SJSA1 (cell line): ENCODE measurements at regions not wholly inside any gene's neighbourhood (a gene's known extent, or its start where the extent isn't known, plus 50 kb on each side); places are given as distances from the start of the nearest gene placed in this dataset.
"Not testable (repeated sequence)": the region's sequence is repeated elsewhere in the genome, so short reads cannot be mapped to it uniquely, and the experiment has no call there.

ENCODE experiments used
- DNase-seq, 2 experiments: peaks; one replicate each; pipeline ENCODE4 v3.0.0-alpha.2; 2015 to 2020; ENCODE audit warnings: low spot score in 2 of 2, low read depth in 1 of 2
- H3K27ac ChIP-seq: fragments of 250-450 bp; sonication (Bioruptor Pico); 2 replicates; pipeline ENCODE4 v1.5.1; 2020; ENCODE audit warnings: mild to moderate bottlenecking, moderate library complexity
- H3K27me3 ChIP-seq: fragments of 250-450 bp; sonication (Bioruptor Pico); replicated peaks from 2 replicates; pipeline ENCODE4 v1.5.1; 2020; ENCODE audit warnings: mild to moderate bottlenecking, moderate library complexity
- H3K36me3 ChIP-seq: fragments of 250-450 bp; sonication (Bioruptor Pico); 2 replicates; pipeline ENCODE4 v1.5.1; 2020; ENCODE audit warnings: mild to moderate bottlenecking
- H3K4me1 ChIP-seq: fragments of 250-450 bp; sonication (Bioruptor Pico); replicated peaks from 2 replicates; pipeline ENCODE4 v1.6.1; 2021; ENCODE audit warnings: mild to moderate bottlenecking
- H3K4me3 ChIP-seq: fragments of 250-450 bp; sonication (Bioruptor Pico); 2 replicates; pipeline ENCODE4 v1.5.1; 2020; ENCODE audit warnings: mild to moderate bottlenecking
- H3K9me3 ChIP-seq: fragments of 250-450 bp; sonication (Bioruptor Pico); replicated peaks from 2 replicates; pipeline ENCODE4 v1.5.1; 2020; ENCODE audit warnings: mild to moderate bottlenecking

GRCh38 chr9:67175167-67175566, 182.8 kb upstream of the SPATA31A3 start:
- not testable (repeated sequence) for H3K4me3 ChIP-seq, H3K27ac ChIP-seq, H3K4me1 ChIP-seq, H3K9me3 ChIP-seq, H3K36me3 ChIP-seq, H3K27me3 ChIP-seq, DNase-seq

GRCh38 chr9:67171721-67172120, 179.4 kb upstream of the SPATA31A3 start:
- not testable (repeated sequence) for H3K36me3 ChIP-seq, H3K4me1 ChIP-seq, H3K27ac ChIP-seq, H3K27me3 ChIP-seq, DNase-seq, H3K9me3 ChIP-seq, H3K4me3 ChIP-seq

- not testable (repeated sequence) for H3K27me3 ChIP-seq, DNase-seq, H3K27ac ChIP-seq, H3K4me3 ChIP-seq, H3K9me3 ChIP-seq, H3K36me3 ChIP-seq, H3K4me1 ChIP-seq
These were observed 176.3 kb upstream of the SPATA31A3 start for GRCh38 chr9:67168530-67169157.

GRCh38 chr9:67166335-67166734, 174.0 kb upstream of the SPATA31A3 start:
- H3K36me3 ChIP-seq, H3K4me3 ChIP-seq, H3K27me3 ChIP-seq, H3K4me1 ChIP-seq, H3K27ac ChIP-seq, H3K9me3 ChIP-seq, DNase-seq: not testable (repeated sequence)

- H3K27ac ChIP-seq, result not testable (repeated sequence)
These were observed 170.5 kb upstream of the SPATA31A3 start for GRCh38 chr9:67162827-67163226.

GRCh38 chr9:67155218-67155617, 162.9 kb upstream of the SPATA31A3 start:
- H3K36me3 ChIP-seq, H3K4me3 ChIP-seq, H3K27me3 ChIP-seq, H3K4me1 ChIP-seq, DNase-seq, H3K27ac ChIP-seq, H3K9me3 ChIP-seq: not testable (repeated sequence)

More at GRCh38 chr9:67162827-67163226, 170.5 kb upstream of the SPATA31A3 start:
- H3K4me3 ChIP-seq, H3K4me1 ChIP-seq, H3K36me3 ChIP-seq, H3K9me3 ChIP-seq, DNase-seq, H3K27me3 ChIP-seq: not testable (repeated sequence)

- not testable (repeated sequence) for H3K36me3 ChIP-seq, DNase-seq, H3K4me1 ChIP-seq
These were observed 161.2 kb upstream of the SPATA31A3 start for GRCh38 chr9:67153501-67153900.

GRCh38 chr9:67142392-67143107, 150.2 kb upstream of the SPATA31A3 start:
- not testable (repeated sequence) for H3K36me3 ChIP-seq, H3K4me1 ChIP-seq, H3K27ac ChIP-seq, H3K4me3 ChIP-seq, DNase-seq, H3K9me3 ChIP-seq, H3K27me3 ChIP-seq

More at GRCh38 chr9:67153501-67153900, 161.2 kb upstream of the SPATA31A3 start:
- H3K27ac ChIP-seq, H3K27me3 ChIP-seq, H3K9me3 ChIP-seq, H3K4me3 ChIP-seq: not testable (repeated sequence)

- H3K36me3 ChIP-seq, H3K27me3 ChIP-seq, H3K4me3 ChIP-seq, H3K27ac ChIP-seq, DNase-seq, H3K4me1 ChIP-seq, H3K9me3 ChIP-seq: not testable (repeated sequence)
These were observed 144.0 kb upstream of the SPATA31A3 start for GRCh38 chr9:67136376-67136775.

- not testable (repeated sequence) for H3K27ac ChIP-seq, H3K4me1 ChIP-seq, DNase-seq, H3K27me3 ChIP-seq, H3K9me3 ChIP-seq, H3K36me3 ChIP-seq, H3K4me3 ChIP-seq
These were observed 140.8 kb upstream of the SPATA31A3 start for GRCh38 chr9:67133124-67133523.

GRCh38 chr9:67116761-67117160, 124.4 kb upstream of the SPATA31A3 start:
- H3K9me3 ChIP-seq, H3K36me3 ChIP-seq, H3K4me1 ChIP-seq, DNase-seq, H3K27ac ChIP-seq, H3K27me3 ChIP-seq, H3K4me3 ChIP-seq: not testable (repeated sequence)

- H3K27ac ChIP-seq, H3K9me3 ChIP-seq, H3K36me3 ChIP-seq, DNase-seq, H3K4me1 ChIP-seq, H3K4me3 ChIP-seq, H3K27me3 ChIP-seq: not testable (repeated sequence)
These were observed 119.8 kb upstream of the SPATA31A3 start for GRCh38 chr9:67112148-67112547.

GRCh38 chr9:67111733-67112132, 119.4 kb upstream of the SPATA31A3 start:
- not testable (repeated sequence) for DNase-seq, H3K4me3 ChIP-seq, H3K36me3 ChIP-seq, H3K9me3 ChIP-seq, H3K4me1 ChIP-seq, H3K27ac ChIP-seq, H3K27me3 ChIP-seq

GRCh38 chr9:67109859-67110258, 117.5 kb upstream of the SPATA31A3 start:
- not testable (repeated sequence) for H3K4me3 ChIP-seq, H3K27me3 ChIP-seq, H3K36me3 ChIP-seq, DNase-seq, H3K27ac ChIP-seq, H3K4me1 ChIP-seq, H3K9me3 ChIP-seq

GRCh38 chr9:67106659-67107058, 114.3 kb upstream of the SPATA31A3 start:
- not testable (repeated sequence) for H3K27ac ChIP-seq, H3K27me3 ChIP-seq, H3K4me1 ChIP-seq, H3K4me3 ChIP-seq, H3K9me3 ChIP-seq, H3K36me3 ChIP-seq, DNase-seq
